ENCODE measurements at regions not wholly inside any gene's neighbourhood (a gene's known extent, or its start where the extent isn't known, plus 50 kb on each side); places are given as distances from the start of the nearest gene placed in this dataset.

- TF ChIP-seq, protein P1, sequence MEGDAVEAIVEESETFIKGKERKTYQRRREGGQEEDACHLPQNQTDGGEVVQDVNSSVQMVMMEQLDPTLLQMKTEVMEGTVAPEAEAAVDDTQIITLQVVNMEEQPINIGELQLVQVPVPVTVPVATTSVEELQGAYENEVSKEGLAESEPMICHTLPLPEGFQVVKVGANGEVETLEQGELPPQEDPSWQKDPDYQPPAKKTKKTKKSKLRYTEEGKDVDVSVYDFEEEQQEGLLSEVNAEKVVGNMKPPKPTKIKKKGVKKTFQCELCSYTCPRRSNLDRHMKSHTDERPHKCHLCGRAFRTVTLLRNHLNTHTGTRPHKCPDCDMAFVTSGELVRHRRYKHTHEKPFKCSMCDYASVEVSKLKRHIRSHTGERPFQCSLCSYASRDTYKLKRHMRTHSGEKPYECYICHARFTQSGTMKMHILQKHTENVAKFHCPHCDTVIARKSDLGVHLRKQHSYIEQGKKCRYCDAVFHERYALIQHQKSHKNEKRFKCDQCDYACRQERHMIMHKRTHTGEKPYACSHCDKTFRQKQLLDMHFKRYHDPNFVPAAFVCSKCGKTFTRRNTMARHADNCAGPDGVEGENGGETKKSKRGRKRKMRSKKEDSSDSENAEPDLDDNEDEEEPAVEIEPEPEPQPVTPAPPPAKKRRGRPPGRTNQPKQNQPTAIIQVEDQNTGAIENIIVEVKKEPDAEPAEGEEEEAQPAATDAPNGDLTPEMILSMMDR (IDR thresholded peaks at IDR 0.05; ENCODE audit: low read depth, low read length, missing input control) = no peak
- TF ChIP-seq YY1 (IDR thresholded peaks at IDR 0.05) (no peak), ATF3 (IDR thresholded peaks at IDR 0.05) (no peak), REST (IDR thresholded peaks at IDR 0.05) (no peak), ZBTB33 (IDR thresholded peaks at IDR 0.05) (no peak), JUND (IDR thresholded peaks at IDR 0.05) (no peak)
- TF ChIP-seq, protein P2, sequence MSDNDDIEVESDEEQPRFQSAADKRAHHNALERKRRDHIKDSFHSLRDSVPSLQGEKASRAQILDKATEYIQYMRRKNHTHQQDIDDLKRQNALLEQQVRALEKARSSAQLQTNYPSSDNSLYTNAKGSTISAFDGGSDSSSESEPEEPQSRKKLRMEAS (IDR thresholded peaks at IDR 0.05) = no peak
Measured at GRCh38 chr1:29963946-29964345, 727.6 kb downstream of the PTPRU start.
